ENCODE measurements at regions not wholly inside any gene's neighbourhood (a gene's known extent, or its start where the extent isn't known, plus 50 kb on each side); places are given as distances from the start of the nearest gene placed in this dataset.

DNA sequence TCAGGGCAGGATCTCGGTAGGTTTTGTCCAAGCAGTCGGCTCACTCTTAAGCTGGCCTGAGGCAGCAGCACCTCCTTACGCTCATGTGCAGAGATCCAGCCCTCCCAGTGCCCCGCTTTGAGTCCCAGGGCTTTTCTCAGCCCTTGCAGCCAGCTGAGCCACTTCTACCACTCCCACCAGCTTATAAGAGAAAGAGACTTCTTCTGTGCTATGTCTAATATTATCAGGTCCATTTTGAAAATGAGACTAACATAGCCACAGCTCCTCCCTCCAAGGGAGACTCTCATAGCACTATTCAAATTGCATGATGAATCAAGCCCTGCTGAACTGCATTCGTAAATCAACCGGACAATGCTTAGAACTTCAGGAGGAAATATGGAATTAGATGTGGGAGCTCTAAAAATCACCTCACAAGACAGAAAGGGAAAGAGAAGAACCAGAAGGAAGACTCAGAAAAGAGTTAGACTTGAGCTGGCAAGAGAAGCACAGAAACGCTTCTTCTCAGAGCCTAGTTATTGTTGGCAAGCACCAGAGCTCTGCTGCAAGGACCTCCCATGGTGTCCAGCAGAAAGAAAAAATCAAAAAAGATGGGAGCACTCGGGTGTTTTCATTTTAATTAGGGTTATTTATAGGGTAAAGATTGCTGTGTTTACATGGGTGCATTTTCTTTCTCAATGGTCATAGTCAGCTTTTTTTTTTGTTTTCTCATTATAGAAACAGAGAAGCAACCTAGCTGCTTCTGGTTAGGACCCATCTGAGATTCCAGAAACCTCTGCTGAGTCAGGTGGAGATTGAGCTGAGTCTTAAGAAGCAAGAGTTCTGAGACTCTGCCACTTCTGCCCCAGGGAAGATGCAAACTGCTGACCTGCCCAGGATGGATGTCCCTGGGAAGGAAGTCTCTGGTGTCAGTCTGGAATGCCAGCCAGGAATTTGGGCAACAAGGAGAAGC lies 181.4 kb downstream of the ETS1 start:
- TF ChIP-seq CTCF (IDR thresholded peaks at IDR 0.05; ENCODE audit: low read depth, low read length, poor library complexity, severe bottlenecking) (no peak), EZH2phosphoT487 (IDR thresholded peaks at IDR 0.05; ENCODE audit: borderline replicate concordance, low read length) (no peak)

Measured in DOHH2 (cell line).